Gastroesophageal sphincter (tissue), 3 donors: ENCODE measurements at regions not wholly inside any gene's neighbourhood (a gene's known extent, or its start where the extent isn't known, plus 50 kb on each side); places are given as distances from the start of the nearest gene placed in this dataset.

Experiments
- EP300 ChIP-seq: sonication (generic); formaldehyde crosslinking; IDR thresholded peaks from one replicate; pipeline ENCODE4 v1.6.1; 2017; ENCODE audit warnings: antibody characterized with exemption, mild to moderate bottlenecking
- POLR2A ChIP-seq, 2 donors: fragments of 450-650 bp; IDR thresholded peaks; one replicate each; pipeline ENCODE4 v1.6.1; 2017; ENCODE audit warnings: antibody characterized with exemption in 2 of 2, mild to moderate bottlenecking in 2 of 2, moderate library complexity in 1 of 2
- POLR2AphosphoS5 ChIP-seq: sonication (generic); formaldehyde crosslinking; IDR thresholded peaks from one replicate; pipeline ENCODE4 v1.6.1; 2017; ENCODE audit warnings: antibody characterized with exemption
- TF ChIP-seq, protein P1 (sequence below), 4 experiments: fragments of 200-600 bp in 2 of 4; fragments of 450-650 bp in 2 of 4; sonication (generic) in 1 of 4; IDR thresholded peaks; one replicate each; pipeline ENCODE4 v1.5.1; 2017 to 2019; ENCODE audit warnings: antibody characterized with exemption in 4 of 4, mild to moderate bottlenecking in 2 of 4, moderate library complexity in 2 of 4

DNA sequence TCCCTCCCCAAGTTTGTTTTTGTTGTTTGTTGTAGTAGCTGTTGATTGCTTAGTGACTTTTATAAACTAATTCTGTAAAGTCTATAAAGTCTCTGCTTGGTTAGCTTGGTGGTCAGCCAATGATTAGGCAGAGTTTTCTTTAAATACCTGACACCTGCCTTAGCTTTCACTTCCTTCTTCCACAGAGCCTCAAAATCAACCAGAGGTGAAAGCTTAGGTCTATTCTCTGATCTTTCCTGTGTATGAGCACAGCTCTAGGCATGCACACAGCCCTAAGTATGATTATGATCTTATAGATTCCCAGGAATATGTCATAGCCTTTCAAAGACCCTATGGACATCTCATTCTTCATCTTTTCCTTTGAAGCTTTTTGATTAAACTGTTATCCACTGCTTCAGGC, 514.7 kb downstream of the AACS start:
- TF ChIP-seq, protein P1, sequence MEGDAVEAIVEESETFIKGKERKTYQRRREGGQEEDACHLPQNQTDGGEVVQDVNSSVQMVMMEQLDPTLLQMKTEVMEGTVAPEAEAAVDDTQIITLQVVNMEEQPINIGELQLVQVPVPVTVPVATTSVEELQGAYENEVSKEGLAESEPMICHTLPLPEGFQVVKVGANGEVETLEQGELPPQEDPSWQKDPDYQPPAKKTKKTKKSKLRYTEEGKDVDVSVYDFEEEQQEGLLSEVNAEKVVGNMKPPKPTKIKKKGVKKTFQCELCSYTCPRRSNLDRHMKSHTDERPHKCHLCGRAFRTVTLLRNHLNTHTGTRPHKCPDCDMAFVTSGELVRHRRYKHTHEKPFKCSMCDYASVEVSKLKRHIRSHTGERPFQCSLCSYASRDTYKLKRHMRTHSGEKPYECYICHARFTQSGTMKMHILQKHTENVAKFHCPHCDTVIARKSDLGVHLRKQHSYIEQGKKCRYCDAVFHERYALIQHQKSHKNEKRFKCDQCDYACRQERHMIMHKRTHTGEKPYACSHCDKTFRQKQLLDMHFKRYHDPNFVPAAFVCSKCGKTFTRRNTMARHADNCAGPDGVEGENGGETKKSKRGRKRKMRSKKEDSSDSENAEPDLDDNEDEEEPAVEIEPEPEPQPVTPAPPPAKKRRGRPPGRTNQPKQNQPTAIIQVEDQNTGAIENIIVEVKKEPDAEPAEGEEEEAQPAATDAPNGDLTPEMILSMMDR (IDR thresholded peaks at IDR 0.05): no peak
- no peak for TF ChIP-seq POLR2A (IDR thresholded peaks at IDR 0.05)
- TF ChIP-seq EP300: no peak
- no peak for TF ChIP-seq POLR2AphosphoS5
